ENCODE measurements at regions not wholly inside any gene's neighbourhood (a gene's known extent, or its start where the extent isn't known, plus 50 kb on each side); places are given as distances from the start of the nearest gene placed in this dataset.

DNA sequence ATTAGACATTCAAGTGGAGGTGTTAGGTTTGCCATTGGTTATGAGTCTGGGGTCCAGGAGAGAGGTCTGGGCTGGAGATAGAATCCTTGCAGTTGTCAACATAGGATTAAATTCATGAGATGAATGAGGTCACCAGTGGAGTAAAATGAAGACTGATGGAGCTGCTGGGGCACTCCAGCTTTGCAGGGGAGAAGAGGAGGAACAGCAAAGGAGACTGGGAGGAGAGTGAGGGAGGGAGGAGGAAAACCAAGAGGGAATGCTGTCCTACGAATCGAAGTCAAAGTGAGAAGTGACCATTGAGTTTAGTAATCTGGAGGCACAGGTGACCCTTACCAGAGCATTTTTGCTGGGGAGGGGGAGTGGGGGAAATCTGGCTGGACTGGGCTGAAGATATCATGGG is 178.2 kb upstream of the NR3C1 start:
- no peak for DNase-seq

DNA sequence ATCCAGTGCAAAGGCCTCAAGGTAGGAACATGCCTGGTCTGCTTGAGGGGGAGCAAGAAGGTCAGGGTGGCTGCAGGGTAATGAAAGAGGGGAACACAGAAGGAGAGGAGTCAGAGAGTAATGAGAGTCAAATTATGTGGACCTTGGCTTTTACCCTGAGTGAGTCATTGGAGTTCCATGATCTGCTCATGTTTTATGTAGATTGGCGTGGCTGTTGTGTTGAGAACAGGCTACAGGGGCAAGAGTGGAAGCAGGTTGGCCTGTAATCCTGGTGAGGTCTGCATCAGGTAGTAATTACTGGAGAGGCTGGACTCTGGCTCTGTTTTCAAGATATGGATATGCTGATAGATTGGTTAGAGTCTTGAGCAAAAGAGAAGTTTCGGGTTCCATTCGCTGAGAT is 177.7 kb upstream of the NR3C1 start:
- DNase-seq = no peak

- peak; percentile 68 for DNase-seq
Measured at GRCh38 chr5:143576711-143577484, 173.4 kb upstream of the NR3C1 start.

GRCh38 chr5:143575286-143575685 is 171.8 kb upstream of the NR3C1 start:
- no peak for DNase-seq

GRCh38 chr5:143574236-143574635 is 170.8 kb upstream of the NR3C1 start:
- no peak for DNase-seq

GRCh38 chr5:143573568-143574170 is 170.2 kb upstream of the NR3C1 start:
- no peak for DNase-seq

DNA sequence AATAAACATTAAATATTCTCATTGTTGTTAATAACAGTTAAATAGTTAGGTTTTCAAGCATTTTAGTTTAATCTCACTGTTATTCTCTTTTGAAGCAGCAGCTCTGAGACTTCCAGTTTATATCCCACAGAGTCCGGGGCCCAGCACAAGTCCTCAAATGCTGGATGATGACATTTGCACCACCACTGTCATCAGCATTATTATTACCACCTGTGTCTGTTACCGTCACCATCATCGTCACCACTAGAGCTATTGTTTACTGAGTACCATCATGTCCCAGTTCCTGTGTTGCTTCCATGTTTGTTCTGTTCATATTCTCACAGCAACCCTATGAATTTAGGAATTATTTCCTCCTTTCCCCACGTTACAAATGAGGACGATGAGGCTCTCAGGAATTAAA is 169.2 kb upstream of the NR3C1 start:
- DNase-seq = no peak

- DNase-seq = no peak
Measured at GRCh38 chr5:143571642-143572624, 168.4 kb upstream of the NR3C1 start.

- no peak for DNase-seq
Measured at GRCh38 chr5:143570989-143571388, 167.5 kb upstream of the NR3C1 start.

DNA sequence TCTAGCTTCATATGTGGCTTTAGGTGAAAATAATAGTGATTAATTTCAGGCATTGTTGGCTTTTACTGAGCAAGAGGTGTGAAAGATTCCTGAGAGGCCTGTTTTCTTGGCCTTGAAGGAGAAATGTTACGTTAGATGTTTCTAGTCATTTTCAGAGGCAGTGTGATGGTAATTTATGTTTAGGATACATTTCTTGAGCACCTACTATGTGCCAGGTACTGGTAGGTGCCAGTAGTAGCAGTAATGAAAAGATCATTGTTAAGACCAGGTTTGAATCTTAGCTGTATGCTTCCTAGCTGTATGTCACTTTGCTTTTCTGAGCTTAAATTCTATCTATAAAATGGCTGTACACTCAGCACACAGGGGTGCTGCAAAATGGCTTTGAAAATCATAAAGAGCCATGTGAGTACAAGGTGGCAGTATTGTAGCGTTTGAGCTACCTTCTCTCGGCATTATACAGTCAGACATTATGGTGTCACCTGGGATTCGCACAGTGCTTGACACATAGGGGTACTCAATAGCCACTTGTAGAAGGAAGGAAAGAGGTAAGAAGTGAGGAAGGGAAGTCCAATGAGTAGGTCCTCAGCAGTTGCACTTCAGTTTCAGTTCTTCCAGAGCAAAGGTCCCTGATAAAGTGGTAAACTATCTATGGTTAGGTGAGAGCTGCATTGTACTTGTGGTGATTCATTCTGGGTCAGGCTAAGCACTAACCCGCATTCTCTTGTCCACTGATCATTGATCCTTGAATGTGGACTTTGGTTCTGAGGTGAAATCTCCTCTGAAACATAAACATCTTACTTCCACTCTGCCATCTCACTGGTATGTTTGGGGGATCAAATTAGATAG is 166.5 kb upstream of the NR3C1 start:
- no peak for DNase-seq

GRCh38 chr5:143569213-143569701 is 165.8 kb upstream of the NR3C1 start:
- DNase-seq = peak; percentile 22

DNA sequence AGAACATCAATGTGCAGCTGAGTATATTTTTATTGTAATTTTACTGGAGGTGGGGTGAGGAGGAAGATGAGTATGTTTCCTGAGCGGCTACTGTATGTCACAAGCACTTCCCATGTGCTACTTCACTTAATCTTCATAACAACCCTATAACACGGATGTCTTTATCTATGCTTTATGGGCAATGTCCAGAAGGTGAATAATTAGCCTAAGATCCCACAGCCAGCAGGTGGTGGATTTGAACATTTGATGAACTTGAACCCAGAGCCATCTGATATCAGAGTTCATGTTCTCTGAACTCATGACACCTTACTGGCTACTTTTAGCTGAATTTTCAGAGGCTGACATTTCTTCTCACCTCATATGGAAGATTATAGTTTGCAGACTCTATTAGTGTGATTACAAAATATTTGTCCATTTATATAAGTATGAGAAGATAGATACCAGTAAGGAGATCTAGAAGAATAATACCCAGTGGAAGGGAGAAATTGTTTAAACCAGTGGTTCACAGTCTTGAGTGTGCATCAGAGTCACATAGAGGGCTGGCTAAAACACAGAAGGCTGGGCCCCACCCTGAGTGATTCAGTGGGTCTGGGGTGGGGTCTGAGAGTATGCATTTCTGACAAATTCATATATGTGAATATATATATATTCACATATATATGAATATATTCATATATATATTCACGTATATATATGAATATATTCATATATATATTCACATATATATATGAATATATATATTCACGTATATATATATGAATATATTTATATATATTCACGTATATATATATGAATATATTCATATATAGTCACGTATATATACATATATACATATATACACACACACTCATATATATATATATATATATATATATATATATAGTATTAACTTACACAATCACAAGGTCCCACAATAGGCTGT is 164.4 kb upstream of the NR3C1 start:
- DNase-seq = no peak

- DNase-seq = no peak
Measured at GRCh38 chr5:143566139-143566538, 162.7 kb upstream of the NR3C1 start.

GRCh38 chr5:143564417-143564816 is 160.9 kb upstream of the NR3C1 start:
- DNase-seq = no peak

GRCh38 chr5:143562935-143563334 is 159.4 kb upstream of the NR3C1 start:
- DNase-seq = peak; percentile 78

GRCh38 chr5:143561219-143561618 is 157.7 kb upstream of the NR3C1 start:
- DNase-seq = no peak

DNA sequence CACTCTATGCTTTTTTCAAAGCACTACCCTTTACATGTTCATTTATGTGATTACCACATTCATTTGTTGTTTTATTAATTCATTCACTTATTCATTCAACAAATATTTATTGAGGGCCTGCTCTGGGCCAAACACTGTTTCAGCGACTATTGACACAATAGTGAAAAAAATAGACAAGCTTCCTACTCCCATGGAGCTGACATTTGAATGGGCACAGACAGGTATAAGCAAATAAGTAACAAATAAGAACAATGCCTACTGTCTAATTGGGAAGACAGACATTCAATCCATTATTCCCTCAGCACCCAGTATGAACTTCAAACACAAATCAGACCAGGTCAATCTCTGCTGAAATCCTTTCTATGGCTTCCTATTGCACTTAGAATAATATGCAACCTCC is 156.9 kb upstream of the NR3C1 start:
- DNase-seq = no peak

GRCh38 chr5:143559586-143560109 is 156.2 kb upstream of the NR3C1 start:
- DNase-seq = no peak

DNA sequence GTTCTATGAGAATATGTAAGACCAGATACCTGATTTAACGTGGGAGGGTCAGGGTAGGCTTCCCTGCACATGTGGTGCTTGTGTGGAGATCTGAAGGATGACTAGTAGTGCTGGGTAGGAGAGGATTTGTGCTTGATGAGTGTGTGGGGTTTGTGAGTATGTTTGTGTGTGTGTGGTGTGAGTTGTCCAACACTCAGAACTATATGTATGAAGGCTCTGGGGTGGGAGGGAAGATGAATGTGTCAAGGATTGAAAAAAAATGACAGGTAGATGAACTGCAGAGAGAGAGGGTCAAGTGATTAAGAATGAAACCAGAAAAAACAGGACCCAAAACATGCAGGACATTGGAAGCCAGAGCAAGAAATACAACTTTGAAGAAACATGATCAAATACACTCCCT is 154.6 kb upstream of the NR3C1 start:
- no peak for DNase-seq

GRCh38 chr5:143557061-143557818 is 153.8 kb upstream of the NR3C1 start:
- no peak for DNase-seq
